Cardiac muscle cell (in vitro differentiated cells and primary cell): ENCODE measurements at regions not wholly inside any gene's neighbourhood (a gene's known extent, or its start where the extent isn't known, plus 50 kb on each side); places are given as distances from the start of the nearest gene placed in this dataset.

Source experiments
- DNase-seq, 2 donors: peaks; one replicate each; pipeline versions ENCODE4 v3.0.0 to v3.0.0-alpha.2; 2010 to 2017; ENCODE audit warnings: low read depth in 1 of 2, low spot score in 1 of 2
- H3K27ac ChIP-seq: fragments of 200-600 bp; sonication (generic); 2 replicates; pipeline ENCODE4 v1.5.1; 2016
- H3K27me3 ChIP-seq: fragments of 200-600 bp; sonication (generic); 2 replicates; pipeline ENCODE4 v1.6.0; 2016; ENCODE audit warnings: control low read depth
- H3K36me3 ChIP-seq: fragments of 200-600 bp; sonication (generic); 2 replicates; pipeline ENCODE4 v1.5.1; 2016; ENCODE audit warnings: control low read depth
- H3K4me1 ChIP-seq: fragments of 200-600 bp; sonication (generic); 2 replicates; pipeline ENCODE4 v1.8.1; 2017; ENCODE audit warnings: low read depth, mild to moderate bottlenecking, mixed run types
- H3K4me3 ChIP-seq: fragments of 200-600 bp; sonication (generic); 2 replicates; pipeline ENCODE4 v1.5.1; 2016; ENCODE audit warnings: mild to moderate bottlenecking
- H3K9me3 ChIP-seq: fragments of 200-600 bp; sonication (generic); 2 replicates; pipeline ENCODE4 v1.5.1; 2017; ENCODE audit warnings: low read depth, mild to moderate bottlenecking, control low read depth
- CTCF ChIP-seq: IDR thresholded peaks from 2 replicates; pipeline ENCODE4 v1.5.1; 2012; ENCODE audit warnings: low read depth, mild to moderate bottlenecking, low read length

- no peaks in the 10 kb centered on the region for H3K9me3 ChIP-seq
- DNase-seq = no peak
- H3K36me3 ChIP-seq = no peaks in the 10 kb centered on the region
- H3K27ac ChIP-seq = no peak overlapping the region
- no peak for TF ChIP-seq CTCF
- H3K27me3 ChIP-seq = no peaks in the 10 kb centered on the region
- no peaks in the 10 kb centered on the region for H3K4me1 ChIP-seq
- no peak overlapping the region for H3K4me3 ChIP-seq
These were observed 193.5 kb upstream of the SLITRK3 start for GRCh38 chr3:165389653-165390052.

- Histone ChIP-seq H3K9me3 (no peaks in the 10 kb centered on the region), H3K27me3 (no peaks in the 10 kb centered on the region), H3K4me1 (no peaks in the 10 kb centered on the region), H3K36me3 (no peaks in the 10 kb centered on the region), H3K27ac (no peak overlapping the region), H3K4me3 (no peak overlapping the region)
- no peak for TF ChIP-seq CTCF
- DNase-seq = no peak
These were observed 192.9 kb upstream of the SLITRK3 start for GRCh38 chr3:165389064-165389463.

- TF ChIP-seq CTCF = no peak
- H3K4me1 ChIP-seq = no peaks in the 10 kb centered on the region
These were observed 187.2 kb upstream of the SLITRK3 start for GRCh38 chr3:165383381-165383780.

GRCh38 chr3:165382672-165383071, 186.5 kb upstream of the SLITRK3 start:
- Histone ChIP-seq H3K27ac (no peak overlapping the region), H3K9me3 (no peaks in the 10 kb centered on the region)

More at GRCh38 chr3:165383381-165383780, 187.2 kb upstream of the SLITRK3 start:
- Histone ChIP-seq H3K27me3 (no peaks in the 10 kb centered on the region), H3K9me3 (no peaks in the 10 kb centered on the region), H3K36me3 (no peaks in the 10 kb centered on the region), H3K4me3 (no peak overlapping the region), H3K27ac (no peak overlapping the region)
- no peak for DNase-seq

GRCh38 chr3:165378761-165379160, 182.6 kb upstream of the SLITRK3 start:
- H3K4me3 ChIP-seq = no peak overlapping the region
- no peaks in the 10 kb centered on the region for H3K36me3 ChIP-seq
- no peak for DNase-seq
- H3K4me1 ChIP-seq = no peaks in the 10 kb centered on the region
- TF ChIP-seq CTCF = no peak
- no peak overlapping the region for H3K27ac ChIP-seq
- no peaks in the 10 kb centered on the region for H3K27me3 ChIP-seq
- H3K9me3 ChIP-seq = no peaks in the 10 kb centered on the region

More at GRCh38 chr3:165382672-165383071, 186.5 kb upstream of the SLITRK3 start:
- Histone ChIP-seq H3K4me1 (no peaks in the 10 kb centered on the region), H3K27me3 (no peaks in the 10 kb centered on the region), H3K36me3 (no peaks in the 10 kb centered on the region), H3K4me3 (no peak overlapping the region)
- no peak for DNase-seq
- no peak for TF ChIP-seq CTCF

- TF ChIP-seq CTCF = no peak
- DNase-seq = no peak
These were observed 162.8 kb upstream of the SLITRK3 start for GRCh38 chr3:165359005-165359404.

More at GRCh38 chr3:165359005-165359404, 162.8 kb upstream of the SLITRK3 start:
- H3K9me3 ChIP-seq = no peaks in the 10 kb centered on the region
- H3K4me3 ChIP-seq = no peak overlapping the region
- no peaks in the 10 kb centered on the region for H3K4me1 ChIP-seq
- no peak overlapping the region for H3K27ac ChIP-seq
- no peaks in the 10 kb centered on the region for H3K36me3 ChIP-seq
- no peaks in the 10 kb centered on the region for H3K27me3 ChIP-seq
